ENCODE measurements at regions not wholly inside any gene's neighbourhood (a gene's known extent, or its start where the extent isn't known, plus 50 kb on each side); places are given as distances from the start of the nearest gene placed in this dataset.

DNA sequence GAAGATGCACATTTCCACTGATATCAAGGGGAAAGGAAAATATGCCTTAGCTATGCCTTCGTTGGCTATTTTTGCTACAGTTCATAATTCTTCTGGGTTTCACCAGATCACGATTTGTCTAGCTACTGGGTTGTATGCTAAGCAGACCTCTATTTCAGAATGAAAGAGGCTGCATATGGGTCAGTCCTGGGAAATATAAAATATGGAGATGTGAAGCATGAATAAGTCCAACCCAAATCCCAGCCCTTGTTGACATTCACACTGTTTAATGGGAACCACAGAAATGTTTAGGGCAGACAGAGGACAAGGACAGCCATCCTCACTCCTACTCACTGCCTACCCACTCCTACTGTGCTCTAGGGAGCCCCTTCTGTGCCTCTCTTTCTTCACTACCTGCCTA is 343.2 kb upstream of the CAMK1G start:
- TF ChIP-seq CTCF (IDR thresholded peaks at IDR 0.05; ENCODE audit: insufficient read depth, low read length, poor library complexity, severe bottlenecking), result no peak
- Histone ChIP-seq H3K27me3 (ENCODE audit: control insufficient read depth, insufficient read depth, low read length) (no peaks in the 10 kb centered on the region), H3K4me3 (ENCODE audit: low read depth, low read length) (no peak overlapping the region), H3K36me3 (ENCODE audit: control insufficient read depth, insufficient read depth, low read length) (no peaks in the 10 kb centered on the region)
- no peak for DNase-seq (ENCODE audit: low read depth)

DNA sequence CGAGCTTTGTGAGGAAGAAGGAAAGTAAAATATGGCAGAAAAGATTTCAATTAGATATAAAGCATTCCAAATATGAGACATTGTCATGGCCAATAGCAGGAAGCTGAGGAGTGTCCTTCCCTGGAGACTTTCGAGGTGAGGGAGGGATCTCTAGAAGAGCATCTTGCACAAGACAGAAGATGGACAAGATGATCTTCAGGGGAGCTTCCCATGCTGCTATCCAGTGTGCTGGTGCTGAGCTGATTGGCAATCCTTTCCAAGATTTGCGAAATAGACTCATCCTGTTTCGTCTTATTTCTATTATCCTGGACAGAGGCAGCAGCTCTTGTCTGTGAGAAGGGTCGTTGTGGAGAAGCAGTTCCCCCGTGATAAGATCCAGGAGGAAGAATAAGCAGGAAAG is 342.0 kb upstream of the CAMK1G start:
- Histone ChIP-seq H3K4me3 (ENCODE audit: low read depth, low read length) (no peak overlapping the region), H3K27me3 (ENCODE audit: control insufficient read depth, insufficient read depth, low read length) (no peaks in the 10 kb centered on the region), H3K36me3 (ENCODE audit: control insufficient read depth, insufficient read depth, low read length) (no peaks in the 10 kb centered on the region)
- no peak for DNase-seq (ENCODE audit: low read depth)
- TF ChIP-seq CTCF (IDR thresholded peaks at IDR 0.05; ENCODE audit: insufficient read depth, low read length, poor library complexity, severe bottlenecking), result no peak

GRCh38 chr1:209248649-209249279 is 334.8 kb upstream of the CAMK1G start:
- no peaks in the 10 kb centered on the region for H3K36me3 ChIP-seq (ENCODE audit: control insufficient read depth, insufficient read depth, low read length)
- H3K4me3 ChIP-seq (ENCODE audit: low read depth, low read length), result no peak overlapping the region
- no peaks in the 10 kb centered on the region for H3K27me3 ChIP-seq (ENCODE audit: control insufficient read depth, insufficient read depth, low read length)
- peak; percentile 19 for DNase-seq (ENCODE audit: low read depth)
- TF ChIP-seq CTCF (IDR thresholded peaks at IDR 0.05; ENCODE audit: insufficient read depth, low read length, poor library complexity, severe bottlenecking), result peak; percentile 86

- Histone ChIP-seq H3K36me3 (ENCODE audit: control insufficient read depth, insufficient read depth, low read length) (no peaks in the 10 kb centered on the region), H3K4me3 (ENCODE audit: low read depth, low read length) (no peak overlapping the region), H3K27me3 (ENCODE audit: control insufficient read depth, insufficient read depth, low read length) (no peaks in the 10 kb centered on the region)
- TF ChIP-seq CTCF (IDR thresholded peaks at IDR 0.05; ENCODE audit: insufficient read depth, low read length, poor library complexity, severe bottlenecking), result no peak
- DNase-seq (ENCODE audit: low read depth), result no peak
These were observed 334.2 kb upstream of the CAMK1G start for GRCh38 chr1:209249280-209249670.

- Histone ChIP-seq H3K27me3 (ENCODE audit: control insufficient read depth, insufficient read depth, low read length) (no peaks in the 10 kb centered on the region), H3K4me3 (ENCODE audit: low read depth, low read length) (no peak overlapping the region), H3K36me3 (ENCODE audit: control insufficient read depth, insufficient read depth, low read length) (no peaks in the 10 kb centered on the region)
- TF ChIP-seq CTCF (IDR thresholded peaks at IDR 0.05; ENCODE audit: insufficient read depth, low read length, poor library complexity, severe bottlenecking), result no peak
- no peak for DNase-seq (ENCODE audit: low read depth)
These were observed 333.6 kb upstream of the CAMK1G start for GRCh38 chr1:209249785-209250440.
